MM.1S (cell line): ENCODE measurements at regions not wholly inside any gene's neighbourhood (a gene's known extent, or its start where the extent isn't known, plus 50 kb on each side); places are given as distances from the start of the nearest gene placed in this dataset.

Experiments
- EZH2 ChIP-seq: fragments of 300-600 bp; sonication (generic); optimal IDR thresholded peaks from 2 replicates; pipeline ENCODE3; 2017; ENCODE audit warnings: low read depth, mild to moderate bottlenecking, antibody characterized with exemption, low read length, mixed read lengths
- EZH2phosphoT487 ChIP-seq: fragments of 300-600 bp; sonication (generic); IDR thresholded peaks from 2 replicates; pipeline ENCODE4 v1.6.1; 2018; ENCODE audit warnings: antibody characterized with exemption, low read length
- TF ChIP-seq, protein P1 (sequence below): fragments of 300-600 bp; sonication (generic); IDR thresholded peaks from 2 replicates; pipeline ENCODE4 v1.5.1; 2016; ENCODE audit warnings: antibody characterized with exemption, low read length, mixed read lengths

GRCh38 chr1:17878837-17879236, 123.7 kb downstream of the ACTL8 start:
- TF ChIP-seq, protein P1, sequence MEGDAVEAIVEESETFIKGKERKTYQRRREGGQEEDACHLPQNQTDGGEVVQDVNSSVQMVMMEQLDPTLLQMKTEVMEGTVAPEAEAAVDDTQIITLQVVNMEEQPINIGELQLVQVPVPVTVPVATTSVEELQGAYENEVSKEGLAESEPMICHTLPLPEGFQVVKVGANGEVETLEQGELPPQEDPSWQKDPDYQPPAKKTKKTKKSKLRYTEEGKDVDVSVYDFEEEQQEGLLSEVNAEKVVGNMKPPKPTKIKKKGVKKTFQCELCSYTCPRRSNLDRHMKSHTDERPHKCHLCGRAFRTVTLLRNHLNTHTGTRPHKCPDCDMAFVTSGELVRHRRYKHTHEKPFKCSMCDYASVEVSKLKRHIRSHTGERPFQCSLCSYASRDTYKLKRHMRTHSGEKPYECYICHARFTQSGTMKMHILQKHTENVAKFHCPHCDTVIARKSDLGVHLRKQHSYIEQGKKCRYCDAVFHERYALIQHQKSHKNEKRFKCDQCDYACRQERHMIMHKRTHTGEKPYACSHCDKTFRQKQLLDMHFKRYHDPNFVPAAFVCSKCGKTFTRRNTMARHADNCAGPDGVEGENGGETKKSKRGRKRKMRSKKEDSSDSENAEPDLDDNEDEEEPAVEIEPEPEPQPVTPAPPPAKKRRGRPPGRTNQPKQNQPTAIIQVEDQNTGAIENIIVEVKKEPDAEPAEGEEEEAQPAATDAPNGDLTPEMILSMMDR, result no peak
- TF ChIP-seq EZH2phosphoT487 (no peak), EZH2 (no peak)
